Neutrophil (primary cell): ENCODE measurements at regions not wholly inside any gene's neighbourhood (a gene's known extent, or its start where the extent isn't known, plus 50 kb on each side); places are given as distances from the start of the nearest gene placed in this dataset.

Experiments
- H3K27ac ChIP-seq: fragments of 200-600 bp; sonication (generic); 2 replicates; pipeline ENCODE4 v1.5.1; 2016; ENCODE audit warnings: mild to moderate bottlenecking, moderate library complexity
- H3K27me3 ChIP-seq: fragments of 200-600 bp; sonication (generic); 2 replicates; pipeline ENCODE4 v1.6.0; 2016; ENCODE audit warnings: mild to moderate bottlenecking
- H3K36me3 ChIP-seq: fragments of 200-600 bp; sonication (generic); 2 replicates; pipeline ENCODE4 v1.5.1; 2017
- H3K4me1 ChIP-seq, 2 experiments: fragments of 200-600 bp in 1 of 2; sonication (generic) in 1 of 2; 1 replicate in 1 of 2; 2 replicates in 1 of 2; pipeline versions ENCODE4 v1.5.1 to v1.6.1; 2013 to 2016; ENCODE audit warnings: low read depth in 1 of 2, low read length in 1 of 2, mild to moderate bottlenecking in 1 of 2, moderate library complexity in 1 of 2; ENCODE audit not compliant: control insufficient read depth in 1 of 2, insufficient read depth in 1 of 2
- H3K4me3 ChIP-seq, 2 experiments: fragments of 200-600 bp in 1 of 2; sonication (generic) in 1 of 2; 1 replicate in 1 of 2; 2 replicates in 1 of 2; pipeline ENCODE4 v1.5.1; 2013 to 2016; ENCODE audit warnings: low read depth in 1 of 2, low read length in 1 of 2, mild to moderate bottlenecking in 1 of 2, moderate library complexity in 1 of 2
- H3K9me3 ChIP-seq: fragments of 200-600 bp; sonication (generic); 2 replicates; pipeline ENCODE4 v1.5.1; 2016
- CTCF ChIP-seq: fragments of 200-600 bp; sonication (generic); IDR thresholded peaks from 2 replicates; pipeline ENCODE4 v1.5.1; 2016; ENCODE audit warnings: antibody characterized with exemption

DNA sequence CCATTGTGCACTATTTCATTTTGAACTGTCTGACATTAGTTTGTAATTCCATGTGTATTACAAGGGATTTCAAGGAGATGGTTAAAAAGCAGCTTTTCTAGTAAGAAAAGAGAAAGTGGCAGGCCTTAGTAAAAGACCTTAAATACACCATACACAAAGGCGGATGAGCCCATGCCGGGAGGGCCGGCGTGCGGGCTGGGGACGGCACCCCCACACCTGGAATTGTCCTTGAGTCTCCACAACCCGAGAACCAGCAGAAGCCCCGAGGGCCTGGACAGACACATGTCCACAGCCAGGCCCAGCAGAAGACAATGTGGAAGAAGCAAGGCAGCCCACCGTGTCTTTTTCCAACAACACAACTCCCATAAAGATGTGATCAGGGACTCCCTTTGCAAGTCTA, 123.7 kb upstream of the TCERG1L start:
- no peak for TF ChIP-seq CTCF
- Histone ChIP-seq H3K4me1 (no peaks in the 10 kb centered on the region), H3K4me3 (no peak overlapping the region), H3K36me3 (no peaks in the 10 kb centered on the region), H3K9me3 (no peaks in the 10 kb centered on the region), H3K27ac (no peak overlapping the region), H3K27me3 (no peaks in the 10 kb centered on the region)

GRCh38 chr10:131435760-131436457, 124.4 kb upstream of the TCERG1L start:
- Histone ChIP-seq H3K36me3 (no peaks in the 10 kb centered on the region), H3K9me3 (no peaks in the 10 kb centered on the region), H3K4me3 (no peak overlapping the region), H3K27ac (no peak overlapping the region), H3K27me3 (peaks cover 7% of the 10 kb centered on the region), H3K4me1 (no peaks in the 10 kb centered on the region)
- no peak for TF ChIP-seq CTCF

DNA sequence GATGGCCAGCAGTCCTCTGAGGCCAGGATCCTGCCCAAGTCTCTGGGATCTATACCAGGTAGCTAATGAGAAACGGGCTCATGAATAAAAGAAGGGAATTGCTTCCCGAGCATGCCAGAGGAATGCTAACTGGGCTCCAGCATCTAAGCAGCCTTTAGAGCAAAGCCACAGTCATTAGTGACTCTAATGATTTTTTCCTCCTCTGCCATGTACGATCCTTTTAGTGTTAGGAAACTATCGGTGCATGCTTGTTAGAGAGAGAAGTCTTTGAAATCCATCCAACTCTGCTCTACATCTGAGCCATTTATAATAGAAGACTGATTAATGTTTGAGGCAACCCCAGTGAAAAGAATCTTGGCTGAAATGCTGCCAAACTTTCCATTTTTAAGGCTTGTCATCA, 124.9 kb upstream of the TCERG1L start:
- Histone ChIP-seq H3K9me3 (no peaks in the 10 kb centered on the region), H3K4me1 (no peaks in the 10 kb centered on the region), H3K36me3 (no peaks in the 10 kb centered on the region), H3K27ac (no peak overlapping the region), H3K27me3 (peaks cover 8% of the 10 kb centered on the region), H3K4me3 (no peak overlapping the region)
- no peak for TF ChIP-seq CTCF

DNA sequence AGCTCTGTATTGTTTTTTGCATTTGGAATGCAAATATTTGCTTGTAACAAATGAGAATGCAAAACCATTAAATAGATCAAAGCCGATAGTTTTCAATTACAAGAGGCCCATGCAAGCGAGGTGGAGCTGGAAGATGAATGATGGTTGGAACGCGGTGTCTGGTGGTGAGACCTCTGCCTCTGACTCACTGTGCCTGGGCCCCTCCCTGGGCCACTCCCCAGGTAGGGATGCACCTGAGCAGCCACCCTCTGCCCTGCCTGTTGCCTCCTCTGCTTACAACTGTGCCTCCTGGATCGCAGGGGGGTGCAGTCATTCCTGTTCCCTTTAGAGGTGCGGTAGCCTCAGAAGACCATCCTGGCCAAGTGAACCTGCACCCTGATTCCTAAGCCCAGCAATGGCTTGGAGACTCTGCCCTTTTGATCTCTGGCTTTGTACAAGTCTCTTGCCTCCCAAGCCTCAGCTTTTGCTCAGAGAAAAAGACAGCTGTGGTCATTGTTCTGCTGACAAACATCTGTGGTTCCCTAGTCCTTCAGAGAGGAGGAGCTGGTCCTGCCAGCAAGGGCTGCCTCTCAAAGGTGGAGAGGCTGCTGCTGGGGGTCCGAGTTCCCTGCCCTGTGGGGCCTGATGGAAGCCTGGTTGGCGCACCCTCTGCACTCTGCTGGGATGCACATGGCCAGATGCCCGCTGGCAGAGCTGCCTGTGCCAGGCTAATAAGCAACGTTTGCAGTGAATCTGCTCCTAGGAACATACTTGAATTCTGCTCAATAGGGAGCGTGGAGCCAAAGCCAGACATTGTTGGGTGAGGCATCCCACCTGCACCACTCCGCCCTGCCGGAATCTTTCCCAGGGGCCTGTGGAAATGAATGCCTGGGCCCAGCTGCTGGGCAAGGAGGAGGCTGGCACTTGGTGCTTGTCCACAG, 126.3 kb upstream of the TCERG1L start:
- H3K9me3 ChIP-seq = no peaks in the 10 kb centered on the region
- TF ChIP-seq CTCF = no peak

DNA sequence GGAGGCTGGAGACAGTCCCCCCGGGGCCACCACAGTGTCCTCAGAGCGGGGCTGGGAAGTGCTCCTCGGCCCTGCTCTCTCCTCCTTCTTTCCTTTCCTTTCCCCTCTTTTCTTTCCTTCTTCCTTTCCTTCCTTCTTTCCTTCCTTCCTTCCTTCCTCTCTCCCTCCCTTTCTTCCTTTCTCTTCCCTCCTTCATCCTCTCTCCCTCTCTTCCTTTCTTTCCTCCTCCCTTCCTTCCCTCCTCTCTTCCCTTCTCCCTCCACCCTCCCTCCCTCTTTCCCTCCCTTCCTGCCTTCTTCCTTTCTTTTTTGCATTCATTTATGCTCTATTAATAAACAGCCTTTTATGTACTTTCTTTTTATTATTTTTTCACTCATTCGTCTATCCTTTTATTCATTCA, 127.1 kb upstream of the TCERG1L start:
- TF ChIP-seq CTCF = no peak
- Histone ChIP-seq H3K27ac (no peak overlapping the region), H3K4me1 (no peaks in the 10 kb centered on the region), H3K9me3 (no peaks in the 10 kb centered on the region), H3K27me3 (peaks cover 8% of the 10 kb centered on the region), H3K36me3 (no peaks in the 10 kb centered on the region), H3K4me3 (no peak overlapping the region)

More for the DNA sequence above, 126.3 kb upstream of the TCERG1L start:
- Histone ChIP-seq H3K36me3 (no peaks in the 10 kb centered on the region), H3K4me1 (no peaks in the 10 kb centered on the region), H3K27ac (no peak overlapping the region), H3K4me3 (no peak overlapping the region), H3K27me3 (peaks cover 8% of the 10 kb centered on the region)
